CD4-positive, alpha-beta T cell treated with Interleukin-6 for 4 hours (primary cell): ENCODE measurements at regions not wholly inside any gene's neighbourhood (a gene's known extent, or its start where the extent isn't known, plus 50 kb on each side); places are given as distances from the start of the nearest gene placed in this dataset.
A peak's percentile ranks its signal among the peaks of the same experiment; 100 is the strongest.
"Not testable (repeated sequence)": the region's sequence is repeated elsewhere in the genome, so short reads cannot be mapped to it uniquely, and the experiment has no call there.

Source experiments
- DNase-seq: peaks from one replicate; pipeline ENCODE4 v3.0.0-alpha.2; 2020; ENCODE audit warnings: mixed read lengths

DNA sequence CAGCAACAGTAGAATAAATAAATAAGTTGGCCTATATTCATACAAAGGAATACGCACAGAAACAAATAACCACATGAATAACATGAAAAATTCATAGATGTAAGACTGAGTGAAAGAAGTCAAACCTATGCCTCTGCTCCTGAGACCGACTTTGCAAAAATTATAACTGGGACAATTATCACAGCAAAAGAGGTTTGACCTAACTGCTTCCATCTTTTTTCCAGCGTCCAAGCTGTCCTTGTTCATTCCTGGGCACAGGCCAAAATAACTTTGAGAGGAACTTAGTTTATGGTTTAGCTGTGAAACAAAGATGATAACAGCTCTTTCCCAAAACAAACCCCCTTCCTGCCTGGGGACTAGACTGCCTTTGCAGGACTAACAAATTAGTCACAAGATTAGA is 109.6 kb upstream of the NBPF11 start:
- not testable (repeated sequence) for DNase-seq

DNA sequence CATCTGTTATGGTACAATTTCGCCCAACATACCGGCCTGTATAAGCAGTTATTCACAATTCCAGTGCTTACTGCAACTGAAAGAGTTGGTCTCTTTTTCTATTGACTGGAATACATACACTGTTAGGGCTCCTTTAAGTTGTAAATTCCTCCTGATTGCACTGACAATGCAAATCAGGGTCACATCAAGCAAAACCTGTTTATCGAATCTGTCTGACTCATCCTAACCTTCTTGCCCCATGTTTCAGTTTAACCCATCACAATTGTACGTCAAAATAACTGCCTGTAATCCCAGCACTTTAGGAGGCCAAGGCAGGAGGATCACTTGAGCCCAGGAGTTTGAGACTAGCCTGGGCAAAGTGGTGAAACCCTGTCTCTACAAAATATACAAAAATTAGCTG is 105.8 kb upstream of the NBPF11 start:
- not testable (repeated sequence) for DNase-seq

DNA sequence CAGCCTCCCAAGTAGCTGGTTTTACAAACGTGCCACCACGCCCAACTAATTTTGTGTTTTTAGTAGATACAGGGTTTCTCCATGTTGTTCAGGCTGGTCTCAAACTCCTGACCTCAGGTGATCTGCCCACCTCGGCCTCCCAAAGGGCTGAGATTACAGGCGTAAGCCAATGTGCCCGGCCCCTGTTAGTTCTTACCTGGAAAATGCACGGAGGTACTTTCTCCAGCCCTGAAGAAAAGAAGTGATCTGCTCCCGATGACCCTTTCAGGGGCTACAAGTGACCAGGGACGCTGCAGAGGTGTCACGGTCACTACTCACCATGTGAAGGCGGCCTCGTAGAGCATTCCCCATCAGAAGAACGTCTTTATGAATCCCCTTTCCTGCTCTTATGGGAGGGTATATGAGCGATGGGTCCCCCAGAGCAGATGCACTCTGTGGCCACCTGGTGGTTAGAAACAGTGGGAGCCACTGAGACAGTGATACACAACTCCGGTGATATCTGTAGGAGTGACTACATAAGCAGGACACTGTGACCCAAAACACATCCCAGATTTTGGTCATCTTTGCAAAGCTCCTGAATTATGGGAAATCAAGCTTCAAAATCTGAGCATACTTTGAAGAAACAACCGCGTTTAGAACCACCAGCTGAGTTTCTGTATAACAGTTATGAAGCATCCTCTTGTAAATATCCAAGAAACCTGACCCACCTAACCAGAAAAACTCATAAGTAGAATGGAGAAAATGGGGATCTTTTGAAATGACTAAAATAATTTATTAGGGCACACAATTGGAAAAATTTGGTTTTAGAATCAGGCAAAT is 102.7 kb upstream of the NBPF11 start:
- peak; percentile 22 for DNase-seq

DNA sequence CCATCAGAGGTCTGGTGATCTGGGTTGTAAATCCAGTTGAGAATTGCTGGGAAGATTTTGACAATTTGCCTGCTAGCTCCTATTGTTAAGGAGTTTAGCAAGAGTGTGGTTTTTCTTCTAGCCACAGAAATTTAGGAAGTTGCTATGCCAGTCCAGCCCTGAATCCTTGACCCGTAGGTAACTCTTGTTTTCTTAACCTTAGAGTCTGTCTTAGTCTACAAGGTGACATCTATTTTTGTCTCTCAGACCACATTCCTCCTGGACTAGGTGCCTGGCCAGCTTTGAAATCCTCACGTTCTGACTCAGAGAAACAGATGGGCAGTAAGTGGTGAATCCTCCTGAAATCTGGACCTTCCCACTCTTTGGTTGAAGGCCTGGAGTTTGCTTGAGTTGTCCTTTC is 101.7 kb upstream of the NBPF11 start:
- DNase-seq, result not testable (repeated sequence)

DNA sequence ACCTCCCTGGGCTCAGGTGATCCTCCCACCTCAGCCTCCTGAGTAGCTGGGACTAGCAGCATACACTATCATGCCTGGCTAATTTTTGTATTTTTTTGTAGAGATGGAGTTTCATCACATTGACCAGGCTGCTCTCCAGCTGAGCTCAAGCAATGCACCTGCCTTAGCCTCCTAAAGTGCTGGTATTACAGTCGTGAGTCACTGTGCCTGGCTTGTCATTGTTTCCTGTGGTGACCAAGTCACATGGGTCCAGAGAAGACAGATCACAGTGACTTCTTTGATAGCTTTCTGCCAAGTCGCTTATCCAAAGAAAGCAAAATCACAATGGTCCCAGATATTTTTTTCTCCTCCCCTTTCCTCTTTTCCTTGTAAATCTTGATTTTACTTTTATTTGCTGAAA is 96.7 kb upstream of the NBPF11 start:
- DNase-seq, result not testable (repeated sequence)

DNA sequence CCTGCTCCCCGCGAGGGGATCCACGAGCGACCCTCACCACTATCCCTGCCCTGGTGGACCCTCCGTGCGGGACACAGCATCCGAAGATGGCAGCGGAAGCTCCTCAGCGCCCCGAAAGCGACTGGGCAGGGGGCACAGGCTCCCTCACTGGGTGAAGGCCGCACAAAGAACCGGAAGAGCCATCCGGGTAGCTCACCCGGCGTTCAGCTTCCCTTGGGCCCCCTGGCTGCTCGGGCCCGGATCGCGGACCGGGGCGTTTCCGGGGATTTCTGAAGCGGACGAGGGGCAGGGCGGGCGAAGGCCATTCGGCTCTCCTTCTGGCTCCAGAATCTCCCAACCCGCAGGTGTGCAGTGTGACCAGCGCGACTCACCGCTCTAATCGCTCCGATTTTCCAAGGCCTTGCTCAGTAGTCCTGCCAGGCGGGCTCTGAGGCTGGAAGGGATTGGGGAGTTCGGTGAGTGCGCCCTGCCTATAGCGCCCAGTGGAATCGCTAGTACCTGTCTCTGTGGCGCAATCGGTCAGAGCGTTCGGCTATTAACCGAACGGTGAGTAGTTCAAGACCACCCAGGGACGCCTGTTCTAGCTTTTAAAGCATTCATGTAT is 94.3 kb upstream of the NBPF11 start:
- not testable (repeated sequence) for DNase-seq

DNA sequence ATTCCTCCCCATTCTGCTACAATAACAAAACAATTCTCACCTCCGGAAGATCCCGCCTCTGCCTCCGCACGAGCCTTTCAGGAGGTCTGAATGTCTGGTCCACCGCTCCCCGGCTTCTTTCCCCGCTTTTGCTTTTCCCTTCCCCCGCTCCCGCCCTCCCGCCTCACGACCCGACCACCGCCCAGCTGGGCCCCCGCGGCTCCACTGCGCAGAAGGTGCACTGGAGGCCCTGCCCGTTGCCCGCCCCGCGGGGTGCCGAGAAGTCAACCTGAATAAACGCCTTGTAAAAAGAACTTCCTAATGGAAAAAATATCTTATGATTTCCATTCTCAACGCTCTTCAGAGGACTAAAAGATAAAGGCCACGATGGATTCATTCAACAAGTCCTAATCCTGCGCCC is 93.8 kb upstream of the NBPF11 start:
- not testable (repeated sequence) for DNase-seq

DNA sequence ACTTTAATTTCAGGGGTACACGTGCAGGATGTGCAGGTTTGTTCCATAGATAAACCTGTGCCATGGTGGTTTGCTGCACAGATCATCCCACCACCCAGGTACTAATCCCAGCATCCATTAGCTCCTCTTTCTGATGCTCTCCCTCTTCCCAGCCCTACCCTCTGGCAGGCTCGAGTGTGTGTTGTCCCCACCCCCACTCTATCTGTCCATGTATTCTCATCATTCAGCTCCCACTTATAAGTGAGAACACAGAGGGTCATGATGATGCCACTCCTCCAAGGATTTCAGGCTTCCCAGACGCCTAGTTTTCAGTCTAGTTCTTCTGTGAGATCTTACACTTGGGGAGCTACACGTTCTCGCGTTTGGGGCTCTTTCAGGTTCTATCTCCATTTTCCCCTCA is 93.4 kb upstream of the NBPF11 start:
- not testable (repeated sequence) for DNase-seq

DNA sequence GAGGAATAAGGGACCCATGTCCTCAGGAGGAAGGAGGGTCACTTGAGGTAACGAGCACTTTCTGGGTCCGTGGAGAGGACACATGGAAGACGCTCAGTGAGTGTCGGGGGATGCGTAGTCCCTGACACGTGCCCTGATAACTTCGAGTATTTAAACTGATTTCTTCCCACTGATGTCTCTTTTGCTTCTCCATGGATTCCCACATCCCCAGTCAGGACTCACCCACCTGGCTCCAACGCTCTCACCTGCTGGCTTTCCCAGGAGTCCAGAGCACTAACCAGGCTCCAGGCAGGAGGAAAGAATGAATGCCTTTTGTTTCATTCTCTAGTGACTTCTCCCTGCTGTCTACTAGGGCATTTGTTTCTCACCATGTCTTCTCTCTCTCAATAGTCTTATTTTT is 81.2 kb upstream of the NBPF11 start:
- DNase-seq, result not testable (repeated sequence)

DNA sequence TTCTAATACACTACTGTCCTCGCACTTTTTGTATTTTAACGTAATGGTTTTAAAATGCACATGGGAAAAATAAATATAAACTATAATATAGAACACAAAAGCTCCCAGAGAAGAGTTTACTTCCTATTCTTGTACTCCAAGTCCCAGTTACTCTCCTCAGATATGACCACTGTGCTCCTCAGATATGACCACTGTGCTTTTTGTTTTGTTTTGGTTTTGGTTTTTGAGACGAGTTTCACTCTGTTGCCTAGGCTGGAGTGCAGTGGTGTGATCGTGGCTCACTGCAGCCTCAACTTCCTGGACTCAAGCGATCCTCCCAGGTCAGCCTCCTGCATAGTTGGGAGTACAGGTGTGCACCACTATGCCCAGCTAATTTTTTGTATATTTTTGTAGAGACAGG is 76.8 kb upstream of the NBPF11 start:
- DNase-seq, result not testable (repeated sequence)

DNA sequence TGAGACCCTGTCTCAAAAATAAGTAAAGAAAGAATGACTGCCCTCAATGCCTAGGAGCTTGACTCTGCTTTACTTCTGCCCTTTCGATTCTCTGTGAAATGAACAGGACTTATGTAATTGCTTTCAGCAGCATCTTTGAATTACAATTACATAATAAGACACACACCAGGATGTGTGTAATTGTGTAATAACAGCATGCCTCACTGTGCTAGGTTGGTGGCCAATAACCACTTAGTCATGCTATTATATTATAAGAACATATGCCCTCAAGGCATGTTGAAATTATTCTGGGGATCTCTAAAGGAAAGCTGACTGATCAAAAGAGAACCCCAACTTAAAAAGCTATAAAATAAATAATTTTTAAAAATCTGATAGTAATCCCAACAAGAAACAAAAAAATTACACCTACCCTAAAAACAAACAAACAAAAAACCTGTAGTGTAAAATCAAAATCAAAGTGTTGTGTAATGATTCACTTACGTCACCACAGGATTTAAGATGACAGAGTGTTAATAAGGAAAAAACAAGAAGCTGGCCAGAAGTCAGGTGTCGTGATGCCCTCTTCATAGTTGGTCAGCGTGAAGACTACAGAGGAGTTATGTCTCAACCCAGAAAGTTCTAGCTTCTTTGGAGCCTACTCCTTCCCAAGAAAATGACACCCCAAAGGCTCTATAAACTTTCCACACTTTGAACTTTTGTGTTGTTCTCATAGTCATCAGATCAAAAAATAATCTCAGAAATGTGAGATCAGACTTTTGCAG is 70.5 kb upstream of the NBPF11 start:
- DNase-seq, result not testable (repeated sequence)

DNA sequence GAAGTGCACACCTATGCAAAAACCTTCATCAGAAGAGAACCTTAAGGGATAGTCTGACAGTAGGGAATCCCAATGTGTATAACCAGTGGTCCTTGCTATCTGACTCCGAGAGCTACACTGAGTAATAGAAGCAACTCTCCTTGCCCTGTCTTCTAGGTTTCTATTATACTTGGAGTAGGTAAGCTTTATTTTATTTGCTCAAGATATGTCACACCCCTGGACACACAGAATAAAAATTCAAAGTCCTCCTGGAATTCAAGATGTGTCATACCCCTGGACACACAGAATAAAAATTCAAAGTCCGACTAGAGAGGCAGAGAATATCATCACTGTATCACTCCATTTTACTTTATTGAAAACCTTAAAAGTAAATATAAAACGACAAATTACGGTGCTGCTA is 69.5 kb upstream of the NBPF11 start:
- DNase-seq, result not testable (repeated sequence)

DNA sequence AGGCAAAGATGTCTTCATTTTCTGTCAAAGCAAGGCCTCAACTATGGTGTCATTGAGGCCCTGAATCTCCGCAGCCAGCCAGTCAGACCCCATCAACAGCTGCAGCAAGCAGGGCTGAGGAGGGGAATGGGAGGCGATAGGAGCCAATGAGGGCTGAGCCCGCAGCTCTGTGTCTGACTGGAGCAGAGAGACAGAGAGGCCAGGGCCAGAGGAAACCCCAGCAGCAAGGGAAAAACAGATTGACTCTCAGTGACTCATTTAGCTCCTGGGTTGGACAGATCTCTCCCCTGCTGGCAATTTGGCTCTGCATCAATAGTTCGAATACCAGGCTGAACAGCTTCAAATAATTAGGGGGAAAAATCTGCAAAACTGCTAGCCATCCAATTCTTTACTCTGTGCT is 67.1 kb upstream of the NBPF11 start:
- not testable (repeated sequence) for DNase-seq

DNA sequence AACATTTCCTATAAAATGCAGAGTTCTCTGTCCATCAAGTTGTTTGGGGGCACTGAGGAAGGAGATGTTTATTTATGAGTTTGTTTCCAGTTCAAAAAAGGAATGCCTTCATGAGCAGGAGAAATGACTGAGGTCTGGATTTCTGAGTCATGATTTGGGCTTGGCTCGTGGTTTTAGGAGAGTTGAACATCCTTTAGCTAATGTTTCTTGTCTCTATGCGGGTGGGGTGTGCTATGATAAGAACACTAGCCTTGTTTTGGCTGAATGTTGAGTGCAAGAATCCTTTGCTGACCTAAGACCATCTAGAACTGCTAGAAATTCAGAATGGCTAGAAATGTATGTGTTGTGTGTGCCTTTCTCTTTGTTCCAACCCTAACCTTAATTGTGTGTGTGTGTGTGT is 59.1 kb upstream of the NBPF11 start:
- not testable (repeated sequence) for DNase-seq

DNA sequence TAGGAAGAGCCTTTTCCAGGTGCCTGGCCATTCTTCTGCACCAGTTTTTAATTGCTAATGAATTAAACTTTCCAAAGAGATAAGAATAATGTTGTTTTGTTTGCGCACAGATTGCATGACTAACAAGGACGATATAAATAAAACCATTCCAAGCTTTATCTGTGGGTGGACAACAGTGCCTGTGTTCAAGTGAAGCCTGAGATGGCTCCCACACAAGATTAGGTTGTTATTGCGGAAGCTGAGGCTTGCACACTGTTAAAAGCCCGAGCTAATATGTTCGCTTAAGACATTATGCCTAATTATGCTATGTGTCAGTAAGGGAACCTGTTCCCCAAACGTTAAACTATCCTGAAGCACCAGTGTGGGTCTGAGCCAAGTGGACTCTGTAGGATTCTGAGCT is 58.5 kb upstream of the NBPF11 start:
- not testable (repeated sequence) for DNase-seq

DNA sequence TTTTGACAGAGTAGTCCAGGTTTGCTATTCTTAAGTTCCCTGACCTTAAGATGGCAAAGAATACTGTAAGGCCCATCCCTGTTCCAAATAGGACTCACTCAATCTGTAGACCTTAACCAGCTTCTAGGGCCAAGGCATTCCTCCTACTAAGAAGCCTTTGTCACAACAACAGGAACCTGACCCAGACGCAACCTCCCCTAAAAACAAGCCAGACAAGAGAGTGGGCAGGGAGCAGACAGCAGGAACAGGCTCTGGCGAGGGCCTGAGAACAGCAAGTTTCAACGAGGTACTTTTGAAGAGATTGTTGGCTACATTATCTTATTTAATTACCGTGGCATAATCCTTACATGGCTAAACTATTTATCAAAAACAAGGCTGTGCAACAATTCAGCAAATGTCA is 58.1 kb upstream of the NBPF11 start:
- not testable (repeated sequence) for DNase-seq

DNA sequence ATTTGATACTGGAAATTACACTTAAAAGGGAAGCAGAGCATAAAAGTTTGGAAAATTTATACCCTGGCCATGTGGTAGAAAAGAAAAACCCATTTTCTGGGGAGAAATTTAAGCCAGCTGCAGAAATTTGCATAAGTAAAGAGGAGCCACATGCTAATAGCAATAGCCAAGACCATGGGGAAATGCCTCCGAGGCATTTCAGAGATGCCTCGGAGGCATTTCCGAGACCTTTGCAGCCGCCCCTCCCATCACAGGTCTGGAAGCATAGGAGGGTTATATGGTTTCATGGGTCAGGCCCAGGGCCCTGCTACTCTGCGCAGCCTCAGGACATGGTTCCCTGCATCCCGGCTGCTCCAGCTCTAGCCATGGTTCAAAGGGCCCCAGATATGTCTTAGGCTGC is 49.9 kb upstream of the NBPF11 start:
- DNase-seq, result not testable (repeated sequence)
